K562 (cell line): ENCODE measurements at regions not wholly inside any gene's neighbourhood (a gene's known extent, or its start where the extent isn't known, plus 50 kb on each side); places are given as distances from the start of the nearest gene placed in this dataset.

Source experiments
- ATAC-seq: fragments of 200-7000 bp; cut with Tn5 transposase; 3 replicates; pipeline ENCODE4 v1.9.1; 2020; ENCODE audit warnings: moderate library complexity
- BruUV-seq: library from RNA; stranded (reverse); fragments of 400-500 nt; replicated peaks from 2 replicates; lab custom pipeline; 2021; lab: Mats Ljungman, UMichigan
- CTCF ChIA-PET: fragments of 300-600 bp; formaldehyde crosslinking; extraction: SDS; loops from one replicate; lab custom pipeline; 2021; ENCODE audit warnings: low intra/inter-chr PET ratio; lab: Yijun Ruan, JAX
- POLR2A ChIA-PET: fragments of 300-600, 350-650 bp; sonication (Branson Sonifier 250); formaldehyde crosslinking; extraction: SDS; loops from one replicate; lab custom pipeline; 2021; ENCODE audit warnings: antibody characterized with exemption, inconsistent platforms; lab: Yijun Ruan, JAX
- DNase-seq, 4 experiments: peaks; one replicate each; pipeline versions ENCODE4 v3.0.0 to v3.0.0-alpha.2; 2011 to 2018; ENCODE audit warnings: low spot score in 3 of 4, mixed read lengths in 3 of 4; ENCODE audit errors: extremely low read depth in 1 of 4
- FAIRE-seq: peaks from 2 replicates; lab custom pipeline; 2011; peaks lifted over from hg19 to GRCh38; lab: Jason Lieb, UNC
- H2AFZ ChIP-seq: 2 replicates; pipeline ENCODE4 v1.6.0; 2011; ENCODE audit warnings: low read depth, low read length, control low read depth, inconsistent platforms
- H3K27ac ChIP-seq: fragments of 200-600 bp; 3 replicates; pipeline ENCODE4 v1.8.0; 2011; ENCODE audit warnings: low read depth, mild to moderate bottlenecking, control low read depth, inconsistent platforms, low read length, moderate library complexity, mixed read lengths; ENCODE audit errors: extremely low read depth
- H3K27me3 ChIP-seq, 2 experiments: fragments of 300-600 bp in 1 of 2; 2 replicates in 1 of 2; 3 replicates in 1 of 2; pipeline versions ENCODE4 v1.6.0 to v1.8.0; 2011; ENCODE audit warnings: inconsistent platforms in 2 of 2, low read length in 2 of 2, mild to moderate bottlenecking in 1 of 2, mixed read lengths in 1 of 2, moderate library complexity in 1 of 2; ENCODE audit not compliant: control insufficient read depth in 2 of 2, insufficient read depth in 2 of 2
- H3K36me3 ChIP-seq: fragments of 300-600 bp; 3 replicates; pipeline ENCODE4 v1.8.0; 2011; ENCODE audit warnings: mild to moderate bottlenecking, low read length, inconsistent platforms; ENCODE audit not compliant: control insufficient read depth, insufficient read depth
- H3K4me1 ChIP-seq, 2 experiments: fragments of 200-600 bp in 1 of 2; replicated peaks in 1 of 2; 2 replicates in 1 of 2; 3 replicates in 1 of 2; pipeline versions ENCODE4 v1.5.1 to v1.8.0; 2011; ENCODE audit warnings: inconsistent platforms in 2 of 2, low read length in 2 of 2, mild to moderate bottlenecking in 1 of 2, mixed read lengths in 1 of 2, moderate library complexity in 1 of 2; ENCODE audit not compliant: control insufficient read depth in 2 of 2, insufficient read depth in 2 of 2
- H3K4me2 ChIP-seq: 2 replicates; pipeline ENCODE4 v1.6.1; 2011; ENCODE audit warnings: low read length, control low read depth, inconsistent platforms, mixed read lengths; ENCODE audit not compliant: insufficient read depth
- H3K4me3 ChIP-seq: fragments of 200-600 bp; sonication (generic), shearing (Covaris generic); 2 replicates; pipeline ENCODE4 v1.5.1; 2016; ENCODE audit warnings: control low read depth, inconsistent platforms
- H3K79me2 ChIP-seq: fragments of 200-600 bp; 3 replicates; pipeline ENCODE4 v1.8.0; 2011; ENCODE audit warnings: low read length, inconsistent platforms; ENCODE audit not compliant: control insufficient read depth, insufficient read depth
- H3K9ac ChIP-seq, 2 experiments: 2 replicates each; pipeline versions ENCODE4 v1.6.0 to v1.6.1; 2011; ENCODE audit warnings: low read depth in 2 of 2, low read length in 2 of 2, control low read depth in 1 of 2, inconsistent platforms in 1 of 2, mild to moderate bottlenecking in 1 of 2, mixed read lengths in 1 of 2; ENCODE audit not compliant: insufficient read depth in 1 of 2
- H3K9me1 ChIP-seq: one replicate; pipeline ENCODE4 v1.6.0; 2011; ENCODE audit warnings: inconsistent platforms, mild to moderate bottlenecking, low read length, moderate library complexity; ENCODE audit not compliant: control insufficient read depth, insufficient read depth
- H3K9me3 ChIP-seq: replicated peaks from 2 replicates; pipeline ENCODE4 v1.5.1; 2011; ENCODE audit warnings: low read depth, low read length, inconsistent platforms; ENCODE audit not compliant: control insufficient read depth, insufficient read depth
- H4K20me1 ChIP-seq: replicated peaks from 2 replicates; pipeline ENCODE4 v1.6.1; 2011; ENCODE audit warnings: low read length, inconsistent platforms, mixed read lengths; ENCODE audit not compliant: control insufficient read depth, insufficient read depth
- BHLHE40 ChIP-seq: IDR thresholded peaks from 2 replicates; pipeline ENCODE4 v1.6.1; 2011; ENCODE audit warnings: low read length, improper control_type of control experiment
- CEBPB ChIP-seq: fragments of 450-650 bp; IDR thresholded peaks from 2 replicates; pipeline ENCODE4 v1.6.1; 2016; ENCODE audit warnings: missing genetic modification characterization, missing compliant biosample characterization
- FOXM1 ChIP-seq, 2 experiments: fragments of 450-650 bp in 1 of 2; sonication (generic) in 1 of 2; formaldehyde crosslinking in 1 of 2; IDR thresholded peaks; 2 replicates each; pipeline versions ENCODE4 v1.6.1 to v1.9.0; 2017 to 2022; ENCODE audit warnings: low read depth in 2 of 2, mild to moderate bottlenecking in 2 of 2, missing genetic modification reagents in 1 of 2, moderate library complexity in 1 of 2
- HSF4 ChIP-seq: fragments of 250-450 bp; sonication (Bioruptor Pico); IDR thresholded peaks from 2 replicates; pipeline ENCODE4 v2.1.2; 2022; ENCODE audit warnings: mild to moderate bottlenecking, moderate library complexity, borderline replicate concordance
- MCM5 ChIP-seq: fragments of 450-650 bp; IDR thresholded peaks from 2 replicates; pipeline ENCODE4 v1.6.1; 2016; ENCODE audit warnings: low read depth
- NFATC3 ChIP-seq: fragments of 450-650 bp; IDR thresholded peaks from 2 replicates; pipeline ENCODE4 v1.6.1; 2017; ENCODE audit warnings: mild to moderate bottlenecking
- NFE2 ChIP-seq: IDR thresholded peaks from 2 replicates; pipeline ENCODE4 v1.6.1; 2014; ENCODE audit warnings: antibody characterized with exemption, low read depth
- OTX1 ChIP-seq: fragments of 450-650 bp; formaldehyde crosslinking; IDR thresholded peaks from 2 replicates; pipeline ENCODE4 v1.4.0; 2022; ENCODE audit warnings: mild to moderate bottlenecking
- PURB ChIP-seq: sonication (generic); formaldehyde crosslinking; IDR thresholded peaks from 2 replicates; pipeline ENCODE4 v1.9.0; 2021; ENCODE audit warnings: low read depth, mild to moderate bottlenecking, missing genetic modification reagents
- STAT5A ChIP-seq: IDR thresholded peaks from 2 replicates; pipeline ENCODE4 v1.6.1; 2012; ENCODE audit warnings: low read length, inconsistent platforms, borderline replicate concordance
- TBL1XR1 ChIP-seq, 2 experiments: IDR thresholded peaks; 2 replicates each; pipeline ENCODE4 v1.6.1; 2012; ENCODE audit warnings: improper control_type of control experiment in 2 of 2, low read length in 2 of 2, mild to moderate bottlenecking in 1 of 2
- TCFL5 ChIP-seq: fragments of 250-450 bp; sonication (Bioruptor Pico); conservative IDR thresholded peaks from 2 replicates; pipeline ENCODE4 v1.6.1; 2021; ENCODE audit warnings: mild to moderate bottlenecking, moderate library complexity, matching md5 sums
- YY1 ChIP-seq, 3 experiments: IDR thresholded peaks; 2 replicates each; pipeline ENCODE4 v1.6.1; 2011; ENCODE audit warnings: low read length in 2 of 3, mild to moderate bottlenecking in 2 of 3, moderate library complexity in 2 of 3, borderline replicate concordance in 1 of 3, control low read depth in 1 of 3, low read depth in 1 of 3; ENCODE audit not compliant: insufficient read depth in 3 of 3, insufficient replicate concordance in 2 of 3, control insufficient read depth in 1 of 3, insufficient read length in 1 of 3; ENCODE audit errors: extremely low read depth in 1 of 3
- ZNF134 ChIP-seq: fragments of 250-450 bp; sonication (Bioruptor Pico); conservative IDR thresholded peaks from 2 replicates; pipeline ENCODE4 v1.4.0; 2020
- ZNF561 ChIP-seq: fragments of 450-650 bp; formaldehyde crosslinking; conservative IDR thresholded peaks from 2 replicates; pipeline ENCODE4 v1.4.0; 2020; ENCODE audit warnings: mild to moderate bottlenecking, moderate library complexity
- ZNF57 ChIP-seq: fragments of 450-650 bp; formaldehyde crosslinking; IDR thresholded peaks from 2 replicates; pipeline ENCODE4 v1.4.0; 2020; ENCODE audit warnings: mild to moderate bottlenecking, moderate library complexity
- WGBS: fragments of 100-300 bp; shearing (Covaris generic); methylation state at CpG from one replicate; pipeline ENCODE4 v1.1.6; 2016; ENCODE audit warnings: low coverage, mixed read lengths; ENCODE audit not compliant: insufficient coverage; ENCODE audit errors: missing lambda C conversion rate; 5-methylcytosine and 5-hydroxymethylcytosine counted together
- in situ Hi-C: fragments of 300-500 bp; cut with MboI; formaldehyde crosslinking; loops from 4 replicates; pipeline ENCODE4 v1.15.0; 2018; ENCODE audit warnings: inconsistent platforms, mixed read lengths
- intact Hi-C: fragments of 100-400 bp; cut with micrococcal nuclease; formaldehyde crosslinking; loops from 2 replicates; pipeline ENCODE4 v1.14.2; 2022
- TF ChIP-seq, protein P1 (sequence below): fragments of 450-650 bp; IDR thresholded peaks from 2 replicates; pipeline ENCODE4 v1.6.1; 2017; ENCODE audit warnings: antibody characterized with exemption, mild to moderate bottlenecking
- TF ChIP-seq, protein P2 (sequence below): sonication (generic); IDR thresholded peaks from 2 replicates; pipeline ENCODE4 v1.6.1; 2016

DNA sequence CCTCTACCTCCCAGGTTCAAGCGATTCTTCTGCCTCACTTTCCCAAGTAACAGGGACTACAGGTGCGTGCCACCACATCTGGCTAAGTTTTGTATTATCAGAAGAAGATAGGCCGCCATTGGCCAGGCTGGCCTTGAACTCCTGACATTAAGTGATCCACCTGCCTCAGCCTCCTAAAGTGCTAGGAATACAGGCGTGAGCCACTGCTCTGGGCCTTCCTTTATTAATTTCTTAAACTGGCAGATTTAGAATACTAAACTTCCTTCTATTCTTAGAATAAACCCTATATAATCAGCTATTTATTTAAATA lies 86.6 kb downstream of the HFE start:
- no peaks in the 10 kb centered on the region for H4K20me1 ChIP-seq
- ChIA-PET CTCF (interaction anchor here (0.7 to 3.3 kb wide), 5 partner anchors 20 to 983 kb away, joined by 3 to 22 read pairs (median 4); partner anchors contain the start of gene ABT1), POLR2A (interaction anchor here (0.6 to 11.9 kb wide), 16 partner anchors 10 to 422 kb away, joined by 3 to 323 read pairs (median 4); a partner anchor contains a TSS)
- H3K27me3 ChIP-seq: no peaks in the 10 kb centered on the region
- no TSS peak for BruUV-seq
- H3K4me3 ChIP-seq: peak overlapping the region; percentile 30
- 24% methylated on average over 4 of the region's 4 CpGs for WGBS
- peaks cover 14 to 30% of the 10 kb centered on the region in 2 experiments for H3K4me1 ChIP-seq
- intact Hi-C loops: loop anchor here (2.0 to 5.0 kb wide), 3 partner anchors 106 to 421 kb away; no protein-coding TSS in a partner anchor
- no peak for FAIRE-seq
- peak overlapping the region; percentile 79 for H3K27ac ChIP-seq
- H3K9me1 ChIP-seq: no peaks in the 10 kb centered on the region
- H3K9me3 ChIP-seq: no peaks in the 10 kb centered on the region
- peak in 1 of 4 experiments; percentile 58 for DNase-seq
- peak overlapping the region; percentile 73 for H3K4me2 ChIP-seq
- H3K79me2 ChIP-seq: peaks cover 81% of the 10 kb centered on the region
- peak overlapping the region; percentile 74 to 76; a peak in 3 of 4 replicates for H3K9ac ChIP-seq
- no peak overlapping the region for H2AFZ ChIP-seq
- peaks cover 6% of the 10 kb centered on the region; the same call in 1 of the 3 replicates for H3K36me3 ChIP-seq
- in situ Hi-C loops: no loop called here
- peak; percentile 1; the same call in 1 of the 3 replicates for ATAC-seq
- TF ChIP-seq HSF4 (CRISPR knock-in tag): no peak
- 0 out of 2 replicates have a peak, but pooled peaks have one; percentile 13 for TF ChIP-seq ZNF134 (CRISPR knock-in tag)
- TF ChIP-seq BHLHE40: no peak
- no peak for TF ChIP-seq NFATC3
- TF ChIP-seq STAT5A: no peak
- TF ChIP-seq FOXM1 (IDR thresholded peaks at IDR 0.05; ENCODE audit: low read depth): 0 out of 2 replicates have a peak, but pooled peaks have one; percentile 11
- TF ChIP-seq FOXM1 (CRISPR knock-in tag; IDR thresholded peaks at IDR 0.05; ENCODE audit: low read depth): no peak
- TF ChIP-seq, protein P1, sequence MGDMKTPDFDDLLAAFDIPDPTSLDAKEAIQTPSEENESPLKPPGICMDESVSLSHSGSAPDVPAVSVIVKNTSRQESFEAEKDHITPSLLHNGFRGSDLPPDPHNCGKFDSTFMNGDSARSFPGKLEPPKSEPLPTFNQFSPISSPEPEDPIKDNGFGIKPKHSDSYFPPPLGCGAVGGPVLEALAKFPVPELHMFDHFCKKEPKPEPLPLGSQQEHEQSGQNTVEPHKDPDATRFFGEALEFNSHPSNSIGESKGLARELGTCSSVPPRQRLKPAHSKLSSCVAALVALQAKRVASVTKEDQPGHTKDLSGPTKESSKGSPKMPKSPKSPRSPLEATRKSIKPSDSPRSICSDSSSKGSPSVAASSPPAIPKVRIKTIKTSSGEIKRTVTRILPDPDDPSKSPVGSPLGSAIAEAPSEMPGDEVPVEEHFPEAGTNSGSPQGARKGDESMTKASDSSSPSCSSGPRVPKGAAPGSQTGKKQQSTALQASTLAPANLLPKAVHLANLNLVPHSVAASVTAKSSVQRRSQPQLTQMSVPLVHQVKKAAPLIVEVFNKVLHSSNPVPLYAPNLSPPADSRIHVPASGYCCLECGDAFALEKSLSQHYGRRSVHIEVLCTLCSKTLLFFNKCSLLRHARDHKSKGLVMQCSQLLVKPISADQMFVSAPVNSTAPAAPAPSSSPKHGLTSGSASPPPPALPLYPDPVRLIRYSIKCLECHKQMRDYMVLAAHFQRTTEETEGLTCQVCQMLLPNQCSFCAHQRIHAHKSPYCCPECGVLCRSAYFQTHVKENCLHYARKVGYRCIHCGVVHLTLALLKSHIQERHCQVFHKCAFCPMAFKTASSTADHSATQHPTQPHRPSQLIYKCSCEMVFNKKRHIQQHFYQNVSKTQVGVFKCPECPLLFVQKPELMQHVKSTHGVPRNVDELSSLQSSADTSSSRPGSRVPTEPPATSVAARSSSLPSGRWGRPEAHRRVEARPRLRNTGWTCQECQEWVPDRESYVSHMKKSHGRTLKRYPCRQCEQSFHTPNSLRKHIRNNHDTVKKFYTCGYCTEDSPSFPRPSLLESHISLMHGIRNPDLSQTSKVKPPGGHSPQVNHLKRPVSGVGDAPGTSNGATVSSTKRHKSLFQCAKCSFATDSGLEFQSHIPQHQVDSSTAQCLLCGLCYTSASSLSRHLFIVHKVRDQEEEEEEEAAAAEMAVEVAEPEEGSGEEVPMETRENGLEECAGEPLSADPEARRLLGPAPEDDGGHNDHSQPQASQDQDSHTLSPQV: no peak
- TF ChIP-seq ZNF561 (CRISPR knock-in tag): no peak
- TF ChIP-seq NFE2: no peak
- TF ChIP-seq YY1 (IDR thresholded peaks at IDR 0.05; ENCODE audit: borderline replicate concordance in 1 of 3, control insufficient read depth in 1 of 3, extremely low read depth in 1 of 3, insufficient read depth in 3 of 3, insufficient read length in 1 of 3, insufficient replicate concordance in 2 of 3, low read depth in 1 of 3, low read length in 2 of 3): peak in 1 of 3 experiments; percentile 75
- TF ChIP-seq CEBPB: no peak
- TF ChIP-seq TBL1XR1 (IDR thresholded peaks at IDR 0.05; ENCODE audit: low read length in 2 of 2): no peak
- TF ChIP-seq PURB (CRISPR knock-in tag): no peak
- TF ChIP-seq, protein P2, sequence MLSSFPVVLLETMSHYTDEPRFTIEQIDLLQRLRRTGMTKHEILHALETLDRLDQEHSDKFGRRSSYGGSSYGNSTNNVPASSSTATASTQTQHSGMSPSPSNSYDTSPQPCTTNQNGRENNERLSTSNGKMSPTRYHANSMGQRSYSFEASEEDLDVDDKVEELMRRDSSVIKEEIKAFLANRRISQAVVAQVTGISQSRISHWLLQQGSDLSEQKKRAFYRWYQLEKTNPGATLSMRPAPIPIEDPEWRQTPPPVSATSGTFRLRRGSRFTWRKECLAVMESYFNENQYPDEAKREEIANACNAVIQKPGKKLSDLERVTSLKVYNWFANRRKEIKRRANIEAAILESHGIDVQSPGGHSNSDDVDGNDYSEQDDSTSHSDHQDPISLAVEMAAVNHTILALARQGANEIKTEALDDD: no peak
- no peak for TF ChIP-seq ZNF57 (CRISPR knock-in tag)
- no peak for TF ChIP-seq MCM5
- no peak for TF ChIP-seq OTX1 (CRISPR knock-in tag)
- TF ChIP-seq TCFL5 (CRISPR knock-in tag): no peak
